Kidney (tissue), 13 donors: ENCODE measurements at regions not wholly inside any gene's neighbourhood (a gene's known extent, or its start where the extent isn't known, plus 50 kb on each side); places are given as distances from the start of the nearest gene placed in this dataset.

Source experiments
- DNase-seq, 5 donors: peaks; one replicate each; pipeline ENCODE4 v3.0.0-alpha.2; 2013 to 2020
- FAIRE-seq: peaks from 2 replicates; lab custom pipeline; 2012; peaks lifted over from hg19 to GRCh38; lab: Jason Lieb, UNC
- H3K27ac ChIP-seq, 2 donors: one replicate each; pipeline ENCODE4 v1.7.0; 2013; ENCODE audit warnings: low read depth in 2 of 2, low read length in 2 of 2, inconsistent platforms in 1 of 2
- H3K27me3 ChIP-seq: one replicate; pipeline ENCODE4 v1.7.1; 2013; ENCODE audit warnings: low read length, inconsistent platforms; ENCODE audit not compliant: control insufficient read depth, insufficient read depth
- H3K36me3 ChIP-seq, 3 donors: one replicate each; pipeline versions ENCODE4 v1.7.0 to v1.7.1; 2013; ENCODE audit warnings: low read length in 3 of 3, control low read depth in 1 of 3, inconsistent platforms in 1 of 3; ENCODE audit not compliant: insufficient read depth in 3 of 3, control insufficient read depth in 2 of 3
- H3K4me1 ChIP-seq, 3 donors: one replicate each; pipeline versions ENCODE4 v1.7.0 to v1.7.1; 2013; ENCODE audit warnings: low read length in 3 of 3, inconsistent platforms in 1 of 3, low read depth in 1 of 3; ENCODE audit not compliant: control insufficient read depth in 2 of 3, insufficient read depth in 2 of 3
- H3K4me3 ChIP-seq, 3 donors: one replicate each; pipeline versions ENCODE4 v1.7.0 to v1.8.1; 2013; ENCODE audit warnings: low read length in 3 of 3, control low read depth in 1 of 3, inconsistent platforms in 1 of 3
- H3K9ac ChIP-seq, 3 donors: one replicate each; pipeline versions ENCODE4 v1.7.0 to v1.7.1; 2013; ENCODE audit warnings: low read length in 3 of 3, control low read depth in 1 of 3, inconsistent platforms in 1 of 3
- H3K9me3 ChIP-seq, 3 donors: one replicate each; pipeline versions ENCODE4 v1.7.0 to v1.7.1; 2013; ENCODE audit warnings: low read length in 3 of 3, control low read depth in 1 of 3, inconsistent platforms in 1 of 3; ENCODE audit not compliant: control insufficient read depth in 2 of 3, insufficient read depth in 1 of 3
- CTCF ChIP-seq: IDR thresholded peaks from 3 replicates; pipeline ENCODE4 v1.5.1; 2012; ENCODE audit warnings: mild to moderate bottlenecking, moderate library complexity, borderline replicate concordance; ENCODE audit not compliant: insufficient read depth; ENCODE audit errors: extremely low read depth
- intact Hi-C: fragments of 100-400 bp; cut with DNase I; formaldehyde crosslinking; loops from one replicate; pipeline ENCODE4 v1.11.1; 2022
- donor health status: control.
- donor health status: control.
- donor health status: control.
- donor health status: control.
- donor health status: control.
- donor health status: DM: yes; HTN: yes; CAD: no.
- donor health status: Normal renal cell carcinoma (clear cell type).

- Histone ChIP-seq H3K4me1 (no peaks in the 10 kb centered on the region), H3K27me3 (no peaks in the 10 kb centered on the region), H3K9me3 (no peaks in the 10 kb centered on the region), H3K4me3 (no peak overlapping the region), H3K36me3 (no peaks in the 10 kb centered on the region), H3K9ac (no peak overlapping the region), H3K27ac (no peak overlapping the region)
- FAIRE-seq (no peak), DNase-seq (no peak)
- no peak for TF ChIP-seq CTCF
- intact Hi-C loops = no loop called here
These were observed 60.4 kb upstream of the PTHLH start for GRCh38 chr12:28032811-28033537.

DNA sequence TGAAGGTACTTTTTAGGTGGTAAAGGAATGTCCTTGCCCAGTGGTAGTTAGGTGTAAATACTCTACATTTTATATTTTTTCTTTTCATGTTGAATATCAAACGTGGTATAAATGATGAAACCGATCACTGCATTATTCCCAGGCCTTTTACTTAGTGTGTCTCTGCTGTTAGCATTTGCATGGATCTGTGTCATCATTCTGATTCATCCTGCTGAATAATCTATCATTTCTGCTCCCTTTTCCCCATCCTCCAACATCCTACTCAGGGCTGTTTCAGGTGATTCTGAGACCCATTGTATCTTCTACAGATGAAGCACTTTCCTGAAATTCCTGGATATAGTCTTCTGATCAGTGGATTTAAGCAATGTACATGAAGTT is 61.0 kb upstream of the PTHLH start:
- H3K4me3 ChIP-seq = no peak overlapping the region
- no peaks in the 10 kb centered on the region for H3K36me3 ChIP-seq
- DNase-seq (no peak), FAIRE-seq (no peak)
- no peaks in the 10 kb centered on the region for H3K9me3 ChIP-seq
- intact Hi-C loops = no loop called here
- no peak overlapping the region for H3K27ac ChIP-seq
- no peak overlapping the region for H3K9ac ChIP-seq
- TF ChIP-seq CTCF = no peak
- H3K4me1 ChIP-seq = no peaks in the 10 kb centered on the region
- H3K27me3 ChIP-seq = no peaks in the 10 kb centered on the region

GRCh38 chr12:28034271-28034670 is 61.7 kb upstream of the PTHLH start:
- Histone ChIP-seq H3K9me3 (no peaks in the 10 kb centered on the region), H3K27ac (no peak overlapping the region), H3K4me1 (no peaks in the 10 kb centered on the region), H3K4me3 (no peak overlapping the region), H3K36me3 (no peaks in the 10 kb centered on the region), H3K27me3 (no peaks in the 10 kb centered on the region), H3K9ac (no peak overlapping the region)
- FAIRE-seq = no peak
- no peak for TF ChIP-seq CTCF
- intact Hi-C loops = no loop called here
- DNase-seq = no peak

- FAIRE-seq (no peak), DNase-seq (no peak)
- Histone ChIP-seq H3K4me3 (no peak overlapping the region), H3K9ac (no peak overlapping the region), H3K4me1 (no peaks in the 10 kb centered on the region), H3K9me3 (no peaks in the 10 kb centered on the region), H3K27ac (no peak overlapping the region), H3K27me3 (no peaks in the 10 kb centered on the region), H3K36me3 (no peaks in the 10 kb centered on the region)
- TF ChIP-seq CTCF = no peak
- intact Hi-C loops = no loop called here
These were observed 63.0 kb upstream of the PTHLH start for GRCh38 chr12:28035500-28035899.
